ENCODE measurements at regions not wholly inside any gene's neighbourhood (a gene's known extent, or its start where the extent isn't known, plus 50 kb on each side); places are given as distances from the start of the nearest gene placed in this dataset.

- POLR2A ChIA-PET (ENCODE audit: unreplicated experiment) = no interaction called here
- CTCF ChIA-PET = no interaction called here
- ATAC-seq = no peak
Observed at GRCh38 chr4:57655342-57655741, 545.2 kb upstream of the IGFBP7 start.

DNA sequence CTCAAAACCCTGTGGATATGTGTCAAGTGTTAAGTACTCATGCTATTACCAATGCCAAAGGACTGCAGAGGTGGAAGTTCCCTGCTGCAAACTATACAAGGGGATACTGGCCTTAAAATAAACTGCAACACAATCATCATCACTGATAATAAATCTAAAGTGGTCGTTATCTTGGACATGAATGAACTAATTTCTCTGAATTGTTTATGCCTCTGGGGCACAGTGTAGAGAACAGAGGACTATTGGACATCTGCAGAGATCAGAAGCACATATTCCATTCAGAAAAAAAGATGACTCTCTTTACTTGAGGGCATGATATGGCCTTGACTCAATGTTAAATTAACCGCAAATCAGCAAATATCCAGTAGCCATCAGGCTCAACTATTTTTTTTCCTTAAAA, 542.6 kb upstream of the IGFBP7 start:
- H3K4me1 ChIP-seq (ENCODE audit: insufficient read depth, low read length) = no peaks in the 10 kb centered on the region
- no peak for TF ChIP-seq EZH2phosphoT487 (IDR thresholded peaks at IDR 0.05; ENCODE audit: borderline replicate concordance, low read length)
- no peak for TF ChIP-seq CTCF (conservative IDR thresholded peaks at IDR 0.05; ENCODE audit: low read depth, low read length)
- TF ChIP-seq EZH2 (IDR thresholded peaks at IDR 0.05; ENCODE audit: low read length, unreplicated experiment) = no peak
- DNase-seq (no peak), ATAC-seq (no peak)
- no peak overlapping the region for H3K27ac ChIP-seq (ENCODE audit: low read length)
- intact Hi-C loops (cut with micrococcal nuclease) = no loop called here
- no peak overlapping the region for H2AFZ ChIP-seq (ENCODE audit: low read length)
- no peak overlapping the region for H3K9ac ChIP-seq (ENCODE audit: low read length)
- no TSS peak for BruUV-seq (replicated peaks)
- no peaks in the 10 kb centered on the region for H4K20me1 ChIP-seq (ENCODE audit: low read length)
- ChIA-PET CTCF (no interaction called here), POLR2A (ENCODE audit: unreplicated experiment) (no interaction called here)
- no peak overlapping the region for H3K4me3 ChIP-seq (ENCODE audit: low read length)
- peaks cover 26% of the 10 kb centered on the region for H3K27me3 ChIP-seq (ENCODE audit: low read length)
- no peak overlapping the region for H3K4me2 ChIP-seq (ENCODE audit: low read length)
- H3F3A ChIP-seq (ENCODE audit: low read length, unreplicated experiment) = no peaks in the 10 kb centered on the region
- no peaks in the 10 kb centered on the region for H3K9me3 ChIP-seq (ENCODE audit: low read length)
- H3K36me3 ChIP-seq (ENCODE audit: low read depth, low read length) = no peaks in the 10 kb centered on the region
- no peaks in the 10 kb centered on the region for H3K9me2 ChIP-seq (replicated peaks; ENCODE audit: low read length)
- H3K79me2 ChIP-seq (ENCODE audit: low read length) = no peaks in the 10 kb centered on the region

More at GRCh38 chr4:57655342-57655741, 545.2 kb upstream of the IGFBP7 start:
- no TSS peak for BruUV-seq (replicated peaks)
- DNase-seq = no peak
- no peak for TF ChIP-seq EZH2 (IDR thresholded peaks at IDR 0.05; ENCODE audit: low read length, unreplicated experiment)
- no peak for TF ChIP-seq CTCF (conservative IDR thresholded peaks at IDR 0.05; ENCODE audit: low read depth, low read length)
- Histone ChIP-seq H3K79me2 (ENCODE audit: low read length) (no peaks in the 10 kb centered on the region), H2AFZ (ENCODE audit: low read length) (no peak overlapping the region), H3K4me2 (ENCODE audit: low read length) (no peak overlapping the region), H3K9ac (ENCODE audit: low read length) (no peak overlapping the region), H3K4me3 (ENCODE audit: low read length) (no peak overlapping the region), H3K27me3 (ENCODE audit: low read length) (peaks cover 13% of the 10 kb centered on the region; the same call in 1 of the 2 replicates), H3F3A (ENCODE audit: low read length, unreplicated experiment) (no peaks in the 10 kb centered on the region), H3K4me1 (ENCODE audit: insufficient read depth, low read length) (no peaks in the 10 kb centered on the region), H3K9me3 (ENCODE audit: low read length) (no peaks in the 10 kb centered on the region), H3K27ac (ENCODE audit: low read length) (no peak overlapping the region), H4K20me1 (ENCODE audit: low read length) (no peaks in the 10 kb centered on the region), H3K9me2 (replicated peaks; ENCODE audit: low read length) (no peaks in the 10 kb centered on the region), H3K36me3 (ENCODE audit: low read depth, low read length) (no peaks in the 10 kb centered on the region)
- intact Hi-C loops (cut with micrococcal nuclease) = no loop called here

DNA sequence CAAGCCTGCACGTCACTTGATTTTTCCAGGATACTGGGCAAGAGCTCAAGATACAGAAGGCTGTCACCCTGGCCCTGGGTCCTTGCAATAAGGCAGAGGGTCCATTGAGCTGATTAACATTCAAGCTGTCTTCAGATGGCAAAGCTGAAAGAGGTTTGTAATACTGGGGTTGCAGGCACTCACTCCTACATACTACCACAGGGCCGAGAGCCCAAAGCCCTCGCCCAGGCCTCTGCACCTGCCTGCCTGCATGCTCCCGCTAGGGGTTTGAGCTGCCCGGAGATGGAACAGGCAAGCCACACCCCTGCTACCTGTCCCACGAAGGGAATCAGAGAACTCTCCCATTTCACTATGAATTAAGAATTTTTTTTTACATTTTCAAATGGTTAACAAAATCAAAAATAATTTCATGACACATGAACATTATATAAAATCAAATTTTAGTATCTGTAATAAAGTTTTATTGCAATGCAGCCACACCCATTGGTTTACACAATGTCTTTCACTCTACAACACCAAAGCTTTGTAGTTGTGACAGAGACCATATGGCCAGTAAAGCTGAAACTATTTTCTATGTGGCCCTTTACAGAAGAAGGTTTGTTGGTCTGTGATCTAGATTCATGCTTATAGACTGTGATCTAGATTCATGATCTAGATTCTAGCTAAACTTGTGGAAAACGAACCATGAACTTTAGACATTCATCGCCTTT, 530.4 kb upstream of the IGFBP7 start:
- no peaks in the 10 kb centered on the region for H3F3A ChIP-seq (ENCODE audit: low read length, unreplicated experiment)
- H4K20me1 ChIP-seq (ENCODE audit: low read length) = no peaks in the 10 kb centered on the region
- H3K36me3 ChIP-seq (ENCODE audit: low read depth, low read length) = no peaks in the 10 kb centered on the region
- no TSS peak for BruUV-seq (replicated peaks)
- H3K27ac ChIP-seq (ENCODE audit: low read length) = no peak overlapping the region
- no peak for TF ChIP-seq EZH2phosphoT487 (IDR thresholded peaks at IDR 0.05; ENCODE audit: borderline replicate concordance, low read length)
- TF ChIP-seq EZH2 (IDR thresholded peaks at IDR 0.05; ENCODE audit: low read length, unreplicated experiment) = no peak
- TF ChIP-seq CTCF (conservative IDR thresholded peaks at IDR 0.05; ENCODE audit: low read depth, low read length) = no peak
- DNase-seq (no peak), ATAC-seq (no peak)
- no peaks in the 10 kb centered on the region for H3K9me3 ChIP-seq (ENCODE audit: low read length)
- CTCF ChIA-PET = no interaction called here
- intact Hi-C loops (cut with micrococcal nuclease) = no loop called here
- H2AFZ ChIP-seq (ENCODE audit: low read length) = no peak overlapping the region
- POLR2A ChIA-PET (ENCODE audit: unreplicated experiment) = no interaction called here
- H3K79me2 ChIP-seq (ENCODE audit: low read length) = no peaks in the 10 kb centered on the region
- no peak overlapping the region for H3K9ac ChIP-seq (ENCODE audit: low read length)
- H3K4me3 ChIP-seq (ENCODE audit: low read length) = no peak overlapping the region
- H3K9me2 ChIP-seq (replicated peaks; ENCODE audit: low read length) = no peaks in the 10 kb centered on the region
- H3K4me1 ChIP-seq (ENCODE audit: insufficient read depth, low read length) = no peaks in the 10 kb centered on the region
- H3K4me2 ChIP-seq (ENCODE audit: low read length) = no peak overlapping the region
- H3K27me3 ChIP-seq (ENCODE audit: low read length) = peaks cover 18% of the 10 kb centered on the region; the same call in 1 of the 2 replicates

Data from PC-3 (cell line).